ENCODE measurements at regions not wholly inside any gene's neighbourhood (a gene's known extent, or its start where the extent isn't known, plus 50 kb on each side); places are given as distances from the start of the nearest gene placed in this dataset.
"Not testable (repeated sequence)": the region's sequence is repeated elsewhere in the genome, so short reads cannot be mapped to it uniquely, and the experiment has no call there.

GRCh38 chr16:54739381-54739780 is 191.3 kb upstream of the IRX5 start:
- Histone ChIP-seq H3K9me3 (ENCODE audit: control insufficient read depth, low read length) (no peaks in the 10 kb centered on the region), H3K36me3 (ENCODE audit: control insufficient read depth in 1 of 2, insufficient read depth in 2 of 2, low read length in 1 of 2) (no peaks in the 10 kb centered on the region), H3K4me1 (ENCODE audit: control insufficient read depth in 1 of 2, insufficient read depth in 2 of 2, low read length in 2 of 2) (no peaks in the 10 kb centered on the region), H3K27ac (ENCODE audit: low read depth in 1 of 2, low read length in 2 of 2) (no peak overlapping the region), H3K27me3 (ENCODE audit: control insufficient read depth in 1 of 2, insufficient read depth in 2 of 2, low read length in 1 of 2) (no peaks in the 10 kb centered on the region), H3K4me3 (ENCODE audit: low read length in 2 of 2) (no peak overlapping the region)
- 94% methylated on average over 4 of the region's 4 CpGs for WGBS, 2 donors
- no peak for ATAC-seq (ENCODE audit: low FRiP score)
- intact Hi-C loops (cut with DNase I): no loop called here
- DNase-seq: no peak

DNA sequence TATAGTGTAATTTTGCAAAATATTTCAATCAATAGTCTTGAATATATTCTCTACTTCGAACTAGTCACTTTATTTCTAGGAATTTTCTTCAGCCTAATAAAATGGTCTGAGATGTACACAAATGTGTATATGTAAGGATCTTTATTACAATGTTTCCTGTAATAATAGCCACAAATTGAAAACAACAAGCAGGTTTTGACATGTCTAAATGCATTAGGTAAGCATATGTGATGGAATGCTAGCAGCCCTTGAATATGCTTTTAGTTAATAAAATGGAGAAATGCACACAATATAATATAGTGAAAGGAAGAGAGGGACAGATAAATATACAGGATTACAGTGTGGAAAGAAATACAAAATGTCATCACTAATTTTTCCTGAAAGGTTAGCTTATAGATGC is 196.5 kb upstream of the IRX5 start:
- no peaks in the 10 kb centered on the region for H3K9me3 ChIP-seq (ENCODE audit: control insufficient read depth, low read length)
- H3K4me3 ChIP-seq (ENCODE audit: low read length in 2 of 2): no peak overlapping the region
- no peaks in the 10 kb centered on the region for H3K4me1 ChIP-seq (ENCODE audit: control insufficient read depth in 1 of 2, insufficient read depth in 2 of 2, low read length in 2 of 2)
- no peaks in the 10 kb centered on the region for H3K27me3 ChIP-seq (ENCODE audit: control insufficient read depth in 1 of 2, insufficient read depth in 2 of 2, low read length in 1 of 2)
- WGBS, 2 donors: 78 to 91% methylated on average over 1 of the region's 1 CpG
- no peaks in the 10 kb centered on the region for H3K36me3 ChIP-seq (ENCODE audit: control insufficient read depth in 1 of 2, insufficient read depth in 2 of 2, low read length in 1 of 2)
- no peak for ATAC-seq (ENCODE audit: low FRiP score)
- no peak for DNase-seq
- intact Hi-C loops (cut with DNase I): no loop called here
- no peak overlapping the region for H3K27ac ChIP-seq (ENCODE audit: low read depth in 1 of 2, low read length in 2 of 2)

GRCh38 chr16:54727696-54728095 is 203.0 kb upstream of the IRX5 start:
- ATAC-seq (ENCODE audit: low FRiP score); intact Hi-C loops (cut with DNase I); H3K9me3 ChIP-seq (ENCODE audit: control insufficient read depth, low read length); DNase-seq; H3K4me1 ChIP-seq (ENCODE audit: control insufficient read depth in 1 of 2, insufficient read depth in 2 of 2, low read length in 2 of 2); H3K27me3 ChIP-seq (ENCODE audit: control insufficient read depth in 1 of 2, insufficient read depth in 2 of 2, low read length in 1 of 2); H3K4me3 ChIP-seq (ENCODE audit: low read length in 2 of 2); H3K36me3 ChIP-seq (ENCODE audit: control insufficient read depth in 1 of 2, insufficient read depth in 2 of 2, low read length in 1 of 2); H3K27ac ChIP-seq (ENCODE audit: low read depth in 1 of 2, low read length in 2 of 2): not testable (repeated sequence)
- 63 to 75% methylated on average over 1 of the region's 1 CpG for WGBS, 2 donors

GRCh38 chr16:54724346-54724925 is 206.2 kb upstream of the IRX5 start:
- WGBS, 2 donors: 91% methylated on average over 3 of the region's 3 CpGs
- no peaks in the 10 kb centered on the region for H3K36me3 ChIP-seq (ENCODE audit: control insufficient read depth in 1 of 2, insufficient read depth in 2 of 2, low read length in 1 of 2)
- H3K27me3 ChIP-seq (ENCODE audit: control insufficient read depth in 1 of 2, insufficient read depth in 2 of 2, low read length in 1 of 2): no peaks in the 10 kb centered on the region

GRCh38 chr16:54722210-54722676 is 208.4 kb upstream of the IRX5 start:
- H3K27ac ChIP-seq (ENCODE audit: low read depth in 1 of 2, low read length in 2 of 2): no peak overlapping the region
- no peak for ATAC-seq (ENCODE audit: low FRiP score)
- intact Hi-C loops (cut with DNase I): no loop called here
- no peak for DNase-seq
- WGBS, 2 donors: 93 to 98% methylated on average over 2 of the region's 2 CpGs
- no peaks in the 10 kb centered on the region for H3K4me1 ChIP-seq (ENCODE audit: control insufficient read depth in 1 of 2, insufficient read depth in 2 of 2, low read length in 2 of 2)
- H3K27me3 ChIP-seq (ENCODE audit: control insufficient read depth in 1 of 2, insufficient read depth in 2 of 2, low read length in 1 of 2): no peaks in the 10 kb centered on the region
- H3K36me3 ChIP-seq (ENCODE audit: control insufficient read depth in 1 of 2, insufficient read depth in 2 of 2, low read length in 1 of 2): no peaks in the 10 kb centered on the region
- no peak overlapping the region for H3K4me3 ChIP-seq (ENCODE audit: low read length in 2 of 2)
- no peaks in the 10 kb centered on the region for H3K9me3 ChIP-seq (ENCODE audit: control insufficient read depth, low read length)

More at GRCh38 chr16:54724346-54724925, 206.2 kb upstream of the IRX5 start:
- Histone ChIP-seq H3K27ac (ENCODE audit: low read depth in 1 of 2, low read length in 2 of 2) (no peak overlapping the region), H3K4me1 (ENCODE audit: control insufficient read depth in 1 of 2, insufficient read depth in 2 of 2, low read length in 2 of 2) (no peaks in the 10 kb centered on the region), H3K9me3 (ENCODE audit: control insufficient read depth, low read length) (no peaks in the 10 kb centered on the region), H3K4me3 (ENCODE audit: low read length in 2 of 2) (no peak overlapping the region)
- intact Hi-C loops (cut with DNase I): no loop called here
- DNase-seq: no peak
- no peak for ATAC-seq (ENCODE audit: low FRiP score)

DNA sequence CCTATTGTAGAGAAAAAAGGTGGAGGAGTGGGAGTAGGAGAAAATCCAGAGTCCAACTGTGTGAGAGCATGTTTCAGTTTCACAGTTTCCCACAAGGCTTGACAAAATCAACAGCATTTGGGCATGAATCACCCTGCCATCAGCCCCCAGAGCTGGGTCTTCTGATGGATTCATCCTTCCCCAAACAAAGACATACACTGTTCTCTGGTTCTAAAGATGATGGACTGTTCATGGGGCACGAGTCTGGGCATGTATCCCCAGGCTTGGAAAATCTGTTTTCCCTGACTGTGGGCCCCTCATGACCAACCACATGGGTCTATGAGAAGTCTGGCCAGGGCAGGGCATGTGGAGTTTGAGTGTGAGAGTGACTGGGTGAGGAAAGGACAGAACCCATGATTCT is 210.4 kb upstream of the IRX5 start:
- intact Hi-C loops (cut with DNase I): no loop called here
- Histone ChIP-seq H3K9me3 (ENCODE audit: control insufficient read depth, low read length) (no peaks in the 10 kb centered on the region), H3K36me3 (ENCODE audit: control insufficient read depth in 1 of 2, insufficient read depth in 2 of 2, low read length in 1 of 2) (no peaks in the 10 kb centered on the region), H3K4me3 (ENCODE audit: low read length in 2 of 2) (no peak overlapping the region), H3K27me3 (ENCODE audit: control insufficient read depth in 1 of 2, insufficient read depth in 2 of 2, low read length in 1 of 2) (no peaks in the 10 kb centered on the region), H3K27ac (ENCODE audit: low read depth in 1 of 2, low read length in 2 of 2) (no peak overlapping the region), H3K4me1 (ENCODE audit: control insufficient read depth in 1 of 2, insufficient read depth in 2 of 2, low read length in 2 of 2) (no peaks in the 10 kb centered on the region)
- WGBS, 2 donors: 57 to 67% methylated on average over 1 of the region's 1 CpG
- ATAC-seq (ENCODE audit: low FRiP score) (no peak), DNase-seq (no peak)

- Histone ChIP-seq H3K27ac (ENCODE audit: low read depth in 1 of 2, low read length in 2 of 2) (no peak overlapping the region), H3K36me3 (ENCODE audit: control insufficient read depth in 1 of 2, insufficient read depth in 2 of 2, low read length in 1 of 2) (no peaks in the 10 kb centered on the region), H3K4me3 (ENCODE audit: low read length in 2 of 2) (no peak overlapping the region), H3K9me3 (ENCODE audit: control insufficient read depth, low read length) (no peaks in the 10 kb centered on the region), H3K27me3 (ENCODE audit: control insufficient read depth in 1 of 2, insufficient read depth in 2 of 2, low read length in 1 of 2) (no peaks in the 10 kb centered on the region), H3K4me1 (ENCODE audit: control insufficient read depth in 1 of 2, insufficient read depth in 2 of 2, low read length in 2 of 2) (no peaks in the 10 kb centered on the region)
- ATAC-seq (ENCODE audit: low FRiP score) (no peak), DNase-seq (no peak)
- intact Hi-C loops (cut with DNase I): no loop called here
- WGBS, 2 donors: 93% methylated on average over 10 of the region's 10 CpGs
Observed at GRCh38 chr16:54719624-54720023, 211.0 kb upstream of the IRX5 start.

DNA sequence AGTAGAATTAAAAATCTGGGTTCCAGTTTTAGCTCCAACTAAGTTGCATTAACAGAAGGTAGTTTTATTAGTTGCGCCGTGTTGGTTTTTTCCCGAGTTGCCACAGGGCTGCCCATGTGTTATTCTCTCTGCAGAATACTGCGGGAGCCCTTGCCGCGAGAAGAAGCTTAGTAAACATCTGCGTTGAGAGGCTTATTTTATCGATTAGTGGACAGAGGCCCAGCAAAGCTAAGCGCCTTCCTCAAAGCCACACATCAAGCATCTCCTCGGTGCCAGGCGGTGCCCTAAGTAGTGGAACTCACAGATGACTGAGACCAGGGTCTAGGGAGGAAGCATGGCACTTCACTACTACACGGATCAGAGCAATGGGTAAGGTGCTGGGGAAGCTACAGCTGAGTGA is 212.3 kb upstream of the IRX5 start:
- Histone ChIP-seq H3K4me1 (ENCODE audit: control insufficient read depth in 1 of 2, insufficient read depth in 2 of 2, low read length in 2 of 2) (no peaks in the 10 kb centered on the region), H3K27ac (ENCODE audit: low read depth in 1 of 2, low read length in 2 of 2) (no peak overlapping the region), H3K9me3 (ENCODE audit: control insufficient read depth, low read length) (no peaks in the 10 kb centered on the region), H3K27me3 (ENCODE audit: control insufficient read depth in 1 of 2, insufficient read depth in 2 of 2, low read length in 1 of 2) (no peaks in the 10 kb centered on the region), H3K36me3 (ENCODE audit: control insufficient read depth in 1 of 2, insufficient read depth in 2 of 2, low read length in 1 of 2) (no peaks in the 10 kb centered on the region), H3K4me3 (ENCODE audit: low read length in 2 of 2) (no peak overlapping the region)
- WGBS, 2 donors: 90 to 91% methylated on average over 12 of the region's 12 CpGs
- DNase-seq: no peak
- no peak for ATAC-seq (ENCODE audit: low FRiP score)
- intact Hi-C loops (cut with DNase I): no loop called here

- Histone ChIP-seq H3K27ac (ENCODE audit: low read depth in 1 of 2, low read length in 2 of 2) (no peak overlapping the region), H3K4me3 (ENCODE audit: low read length in 2 of 2) (no peak overlapping the region), H3K9me3 (ENCODE audit: control insufficient read depth, low read length) (no peaks in the 10 kb centered on the region), H3K4me1 (ENCODE audit: control insufficient read depth in 1 of 2, insufficient read depth in 2 of 2, low read length in 2 of 2) (no peaks in the 10 kb centered on the region), H3K36me3 (ENCODE audit: control insufficient read depth in 1 of 2, insufficient read depth in 2 of 2, low read length in 1 of 2) (no peaks in the 10 kb centered on the region), H3K27me3 (ENCODE audit: control insufficient read depth in 1 of 2, insufficient read depth in 2 of 2, low read length in 1 of 2) (no peaks in the 10 kb centered on the region)
- DNase-seq: no peak
- intact Hi-C loops (cut with DNase I): no loop called here
- ATAC-seq (ENCODE audit: low FRiP score): no peak
Observed at GRCh38 chr16:54715011-54715410, 215.7 kb upstream of the IRX5 start.

Measured in aorta (tissue), 5 donors.